Prostate gland (tissue), 2 donors: ENCODE measurements at regions not wholly inside any gene's neighbourhood (a gene's known extent, or its start where the extent isn't known, plus 50 kb on each side); places are given as distances from the start of the nearest gene placed in this dataset.

ENCODE experiments used
- DNase-seq: peaks from one replicate; pipeline ENCODE4 v3.0.0-alpha.2; 2019; ENCODE audit warnings: low spot score
- H3K27ac ChIP-seq, 2 donors: fragments of 200-600 bp; sonication (generic); 2 replicates each; pipeline ENCODE4 v1.5.1; 2017 to 2019
- H3K27me3 ChIP-seq: fragments of 200-600 bp; sonication (generic); replicated peaks from 2 replicates; pipeline ENCODE4 v1.5.1; 2019; ENCODE audit not compliant: insufficient read depth
- H3K36me3 ChIP-seq, 2 donors: fragments of 200-600 bp; sonication (generic); 1 replicate in 1 of 2; 2 replicates in 1 of 2; pipeline versions ENCODE4 v1.5.1 to v1.8.1; 2017 to 2019
- H3K4me1 ChIP-seq: fragments of 200-600 bp; sonication (generic); replicated peaks from 2 replicates; pipeline ENCODE4 v1.5.1; 2019
- H3K4me3 ChIP-seq, 2 donors: fragments of 200-600 bp; sonication (generic); 2 replicates each; pipeline ENCODE4 v1.5.1; 2017 to 2019
- H3K9me3 ChIP-seq: fragments of 200-600 bp; sonication (generic); 2 replicates; pipeline ENCODE4 v1.5.1; 2017
- CTCF ChIP-seq, 4 experiments: fragments of 200-600 bp in 2 of 4; fragments of 450-650 bp in 2 of 4; sonication (generic) in 2 of 4; IDR thresholded peaks; 1 replicate in 3 of 4; 2 replicates in 1 of 4; pipeline ENCODE4 v1.5.1; 2016 to 2019; ENCODE audit warnings: antibody characterized with exemption in 4 of 4, mild to moderate bottlenecking in 2 of 4, moderate library complexity in 2 of 4
- POLR2A ChIP-seq: fragments of 450-650 bp; IDR thresholded peaks from one replicate; pipeline ENCODE4 v1.6.1; 2016; ENCODE audit warnings: antibody characterized with exemption, mild to moderate bottlenecking
- POLR2AphosphoS5 ChIP-seq: sonication (generic); formaldehyde crosslinking; IDR thresholded peaks from one replicate; pipeline ENCODE4 v1.6.1; 2017; ENCODE audit warnings: antibody characterized with exemption
- WGBS: methylation state at CpG from one replicate; pipeline ENCODE4 v1.1.5; 2018; 5-methylcytosine and 5-hydroxymethylcytosine counted together
- intact Hi-C: fragments of 100-400 bp; cut with DNase I; formaldehyde crosslinking; loops from one replicate; pipeline ENCODE4 v1.14.2; 2022

- no peak for DNase-seq
- TF ChIP-seq CTCF (IDR thresholded peaks at IDR 0.05): no peak
- no peak for TF ChIP-seq POLR2AphosphoS5
- TF ChIP-seq POLR2A: no peak
- no peak overlapping the region for H3K27ac ChIP-seq
- no peaks in the 10 kb centered on the region for H3K36me3 ChIP-seq
- H3K27me3 ChIP-seq: no peaks in the 10 kb centered on the region
- WGBS: 94% methylated on average over 4 of the region's 4 CpGs
- no peaks in the 10 kb centered on the region for H3K4me1 ChIP-seq
- no peaks in the 10 kb centered on the region for H3K9me3 ChIP-seq
- intact Hi-C loops: no loop called here
- no peak overlapping the region for H3K4me3 ChIP-seq
Measured at GRCh38 chr6:131450861-131451260, 122.2 kb upstream of the ARG1 start.

- intact Hi-C loops: no loop called here
- Histone ChIP-seq H3K4me1 (no peaks in the 10 kb centered on the region), H3K27me3 (no peaks in the 10 kb centered on the region), H3K27ac (no peak overlapping the region), H3K36me3 (no peaks in the 10 kb centered on the region), H3K4me3 (no peak overlapping the region), H3K9me3 (no peaks in the 10 kb centered on the region)
- WGBS: 87% methylated on average over 4 of the region's 4 CpGs
- DNase-seq: no peak
- TF ChIP-seq POLR2A (no peak), CTCF (IDR thresholded peaks at IDR 0.05) (no peak), POLR2AphosphoS5 (no peak)
Measured at GRCh38 chr6:131451321-131452144, 121.5 kb upstream of the ARG1 start.

GRCh38 chr6:131453803-131454202, 119.2 kb upstream of the ARG1 start:
- Histone ChIP-seq H3K27me3 (no peaks in the 10 kb centered on the region), H3K4me3 (no peak overlapping the region), H3K9me3 (no peaks in the 10 kb centered on the region), H3K36me3 (no peaks in the 10 kb centered on the region), H3K27ac (no peak overlapping the region), H3K4me1 (no peaks in the 10 kb centered on the region)
- TF ChIP-seq POLR2AphosphoS5: no peak
- no peak for TF ChIP-seq CTCF (IDR thresholded peaks at IDR 0.05)
- TF ChIP-seq POLR2A: no peak
- intact Hi-C loops: no loop called here
- DNase-seq: no peak
- 48% methylated on average over 2 of the region's 2 CpGs for WGBS

GRCh38 chr6:131456565-131456964, 116.5 kb upstream of the ARG1 start:
- H3K36me3 ChIP-seq: no peaks in the 10 kb centered on the region
- 71% methylated on average over 5 of the region's 5 CpGs for WGBS

More at GRCh38 chr6:131456565-131456964, 116.5 kb upstream of the ARG1 start:
- TF ChIP-seq CTCF (IDR thresholded peaks at IDR 0.05) (no peak), POLR2AphosphoS5 (no peak), POLR2A (no peak)
- Histone ChIP-seq H3K4me1 (no peaks in the 10 kb centered on the region), H3K9me3 (no peaks in the 10 kb centered on the region), H3K27me3 (no peaks in the 10 kb centered on the region), H3K27ac (no peak overlapping the region), H3K4me3 (no peak overlapping the region)
- no peak for DNase-seq
- intact Hi-C loops: no loop called here
